ENCODE measurements at regions not wholly inside any gene's neighbourhood (a gene's known extent, or its start where the extent isn't known, plus 50 kb on each side); places are given as distances from the start of the nearest gene placed in this dataset.

DNA sequence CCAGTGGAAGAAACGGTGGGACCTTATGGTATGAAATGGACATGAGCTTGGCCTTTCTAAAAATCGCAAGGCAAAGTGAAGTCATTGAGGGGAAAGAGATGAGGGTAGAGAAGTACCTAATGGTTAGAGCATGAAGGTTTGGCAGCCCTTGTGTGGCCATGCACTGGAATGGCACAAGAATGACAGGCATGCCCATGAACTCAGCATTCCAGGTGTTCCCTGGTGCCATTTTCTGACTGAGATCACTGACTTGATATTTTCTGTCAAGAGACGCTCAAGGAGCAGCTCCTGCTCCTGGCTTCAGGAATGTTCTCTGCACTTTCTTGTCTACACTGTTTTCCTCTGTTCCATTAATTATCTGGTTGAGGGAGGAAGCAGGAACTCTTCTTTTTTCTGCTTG, 225.0 kb upstream of the SLC10A2 start:
- H3K4me3 ChIP-seq (ENCODE audit: insufficient read depth, low read length): no peak overlapping the region
- H2AFZ ChIP-seq (ENCODE audit: low read length): no peak overlapping the region
- H3K36me3 ChIP-seq (ENCODE audit: insufficient read depth, low read length): no peaks in the 10 kb centered on the region
- H3K79me2 ChIP-seq (ENCODE audit: insufficient read depth, low read length): no peaks in the 10 kb centered on the region
- no peaks in the 10 kb centered on the region for H3K27me3 ChIP-seq (ENCODE audit: insufficient read depth, low read length)
- no peaks in the 10 kb centered on the region for H4K20me1 ChIP-seq (ENCODE audit: insufficient read depth, low read length)
- H3K27ac ChIP-seq (ENCODE audit: low read depth, low read length): no peak overlapping the region
- DNase-seq (ENCODE audit: insufficient read length, low spot score, missing footprints): no peak
- no peak overlapping the region for H3K4me2 ChIP-seq (ENCODE audit: insufficient read depth, low read length)
- H3K4me1 ChIP-seq (ENCODE audit: insufficient read depth, low read length): no peaks in the 10 kb centered on the region
- TF ChIP-seq CTCF (IDR thresholded peaks at IDR 0.05; ENCODE audit: extremely low read depth, low read depth, low read length): no peak
- H3K9me3 ChIP-seq (ENCODE audit: low read depth, low read length): no peaks in the 10 kb centered on the region

- Histone ChIP-seq H3K36me3 (ENCODE audit: insufficient read depth, low read length) (no peaks in the 10 kb centered on the region), H3K4me3 (ENCODE audit: insufficient read depth, low read length) (no peak overlapping the region), H3K27me3 (ENCODE audit: insufficient read depth, low read length) (no peaks in the 10 kb centered on the region), H4K20me1 (ENCODE audit: insufficient read depth, low read length) (no peaks in the 10 kb centered on the region), H3K4me1 (ENCODE audit: insufficient read depth, low read length) (no peaks in the 10 kb centered on the region), H3K27ac (ENCODE audit: low read depth, low read length) (no peak overlapping the region), H3K79me2 (ENCODE audit: insufficient read depth, low read length) (no peaks in the 10 kb centered on the region), H3K4me2 (ENCODE audit: insufficient read depth, low read length) (no peak overlapping the region), H2AFZ (ENCODE audit: low read length) (no peak overlapping the region), H3K9me3 (ENCODE audit: low read depth, low read length) (no peaks in the 10 kb centered on the region)
- DNase-seq (ENCODE audit: insufficient read length, low spot score, missing footprints): no peak
- TF ChIP-seq CTCF (IDR thresholded peaks at IDR 0.05; ENCODE audit: extremely low read depth, low read depth, low read length): no peak
Measured at GRCh38 chr13:103289681-103290080, 223.5 kb upstream of the SLC10A2 start.

DNA sequence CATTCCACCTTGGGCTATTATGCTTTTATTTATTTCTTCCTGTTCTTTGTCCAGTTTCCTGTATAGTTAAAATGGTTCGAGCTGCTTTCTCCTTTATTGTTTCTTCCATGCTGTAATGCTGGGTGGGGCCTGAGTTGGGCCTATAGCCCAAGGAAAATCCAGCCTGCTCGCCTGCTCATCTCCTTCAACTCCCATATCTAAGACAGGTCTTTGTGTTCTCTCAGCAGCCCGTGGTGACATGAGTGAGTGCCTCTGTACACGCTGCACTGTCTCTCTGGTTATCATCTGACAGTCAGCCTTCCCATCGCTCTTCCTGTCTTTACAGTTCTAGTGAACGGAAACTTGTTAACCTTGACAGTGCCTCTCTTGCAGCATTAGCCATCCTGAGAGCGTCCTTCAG, 221.9 kb upstream of the SLC10A2 start:
- Histone ChIP-seq H3K4me3 (ENCODE audit: insufficient read depth, low read length) (no peak overlapping the region), H3K4me2 (ENCODE audit: insufficient read depth, low read length) (no peak overlapping the region), H3K9me3 (ENCODE audit: low read depth, low read length) (no peaks in the 10 kb centered on the region), H2AFZ (ENCODE audit: low read length) (no peak overlapping the region), H3K36me3 (ENCODE audit: insufficient read depth, low read length) (no peaks in the 10 kb centered on the region), H3K27me3 (ENCODE audit: insufficient read depth, low read length) (no peaks in the 10 kb centered on the region), H3K4me1 (ENCODE audit: insufficient read depth, low read length) (no peaks in the 10 kb centered on the region), H3K27ac (ENCODE audit: low read depth, low read length) (no peak overlapping the region), H3K79me2 (ENCODE audit: insufficient read depth, low read length) (no peaks in the 10 kb centered on the region), H4K20me1 (ENCODE audit: insufficient read depth, low read length) (no peaks in the 10 kb centered on the region)
- no peak for TF ChIP-seq CTCF (IDR thresholded peaks at IDR 0.05; ENCODE audit: extremely low read depth, low read depth, low read length)
- no peak for DNase-seq (ENCODE audit: insufficient read length, low spot score, missing footprints)

GRCh38 chr13:103287659-103288058, 221.4 kb upstream of the SLC10A2 start:
- TF ChIP-seq CTCF (IDR thresholded peaks at IDR 0.05; ENCODE audit: extremely low read depth, low read depth, low read length): no peak
- H3K4me2 ChIP-seq (ENCODE audit: insufficient read depth, low read length): no peak overlapping the region
- H4K20me1 ChIP-seq (ENCODE audit: insufficient read depth, low read length): no peaks in the 10 kb centered on the region

More at GRCh38 chr13:103287659-103288058, 221.4 kb upstream of the SLC10A2 start:
- Histone ChIP-seq H3K27me3 (ENCODE audit: insufficient read depth, low read length) (no peaks in the 10 kb centered on the region), H3K36me3 (ENCODE audit: insufficient read depth, low read length) (no peaks in the 10 kb centered on the region), H3K79me2 (ENCODE audit: insufficient read depth, low read length) (no peaks in the 10 kb centered on the region), H3K4me3 (ENCODE audit: insufficient read depth, low read length) (no peak overlapping the region), H3K9me3 (ENCODE audit: low read depth, low read length) (no peaks in the 10 kb centered on the region), H2AFZ (ENCODE audit: low read length) (no peak overlapping the region), H3K27ac (ENCODE audit: low read depth, low read length) (no peak overlapping the region), H3K4me1 (ENCODE audit: insufficient read depth, low read length) (no peaks in the 10 kb centered on the region)
- no peak for DNase-seq (ENCODE audit: insufficient read length, low spot score, missing footprints)

All from osteoblast (primary cell).